HL-60 (cell line): ENCODE measurements at regions not wholly inside any gene's neighbourhood (a gene's known extent, or its start where the extent isn't known, plus 50 kb on each side); places are given as distances from the start of the nearest gene placed in this dataset.

Experiments used
- DNase-seq, 2 experiments: peaks; one replicate each; pipeline ENCODE4 v3.0.0-alpha.2; 2010 to 2020; ENCODE audit warnings: low read depth in 1 of 2, low spot score in 1 of 2
- H3K27ac ChIP-seq: fragments of 250-450 bp; sonication (Bioruptor Pico); replicated peaks from 2 replicates; pipeline ENCODE4 v1.5.1; 2020; ENCODE audit warnings: mild to moderate bottlenecking, moderate library complexity
- H3K27me3 ChIP-seq: fragments of 250-450 bp; sonication (Bioruptor Pico); 2 replicates; pipeline ENCODE4 v1.5.1; 2021; ENCODE audit warnings: mild to moderate bottlenecking, moderate library complexity; ENCODE audit not compliant: insufficient read depth, poor library complexity, severe bottlenecking
- H3K4me3 ChIP-seq: replicated peaks from 2 replicates; pipeline ENCODE4 v1.5.1; 2011; ENCODE audit warnings: mild to moderate bottlenecking, control low read depth, low read length; ENCODE audit not compliant: insufficient read depth
- CTCF ChIP-seq: IDR thresholded peaks from one replicate; pipeline ENCODE4 v1.5.1; 2011; ENCODE audit warnings: low read length, control low read depth, inconsistent platforms; ENCODE audit not compliant: insufficient read depth
- GABPA ChIP-seq: IDR thresholded peaks from 2 replicates; pipeline ENCODE4 v1.6.1; 2012; ENCODE audit warnings: low read depth
- POLR2AphosphoS5 ChIP-seq: IDR thresholded peaks from 2 replicates; pipeline ENCODE4 v1.6.1; 2012; ENCODE audit warnings: low read depth
- REST ChIP-seq: IDR thresholded peaks from 2 replicates; pipeline ENCODE4 v1.6.1; 2012; ENCODE audit warnings: low read depth; ENCODE audit not compliant: insufficient replicate concordance
- SPI1 ChIP-seq: IDR thresholded peaks from 2 replicates; pipeline ENCODE4 v1.6.1; 2012; ENCODE audit warnings: low read depth, mild to moderate bottlenecking, borderline replicate concordance

DNA sequence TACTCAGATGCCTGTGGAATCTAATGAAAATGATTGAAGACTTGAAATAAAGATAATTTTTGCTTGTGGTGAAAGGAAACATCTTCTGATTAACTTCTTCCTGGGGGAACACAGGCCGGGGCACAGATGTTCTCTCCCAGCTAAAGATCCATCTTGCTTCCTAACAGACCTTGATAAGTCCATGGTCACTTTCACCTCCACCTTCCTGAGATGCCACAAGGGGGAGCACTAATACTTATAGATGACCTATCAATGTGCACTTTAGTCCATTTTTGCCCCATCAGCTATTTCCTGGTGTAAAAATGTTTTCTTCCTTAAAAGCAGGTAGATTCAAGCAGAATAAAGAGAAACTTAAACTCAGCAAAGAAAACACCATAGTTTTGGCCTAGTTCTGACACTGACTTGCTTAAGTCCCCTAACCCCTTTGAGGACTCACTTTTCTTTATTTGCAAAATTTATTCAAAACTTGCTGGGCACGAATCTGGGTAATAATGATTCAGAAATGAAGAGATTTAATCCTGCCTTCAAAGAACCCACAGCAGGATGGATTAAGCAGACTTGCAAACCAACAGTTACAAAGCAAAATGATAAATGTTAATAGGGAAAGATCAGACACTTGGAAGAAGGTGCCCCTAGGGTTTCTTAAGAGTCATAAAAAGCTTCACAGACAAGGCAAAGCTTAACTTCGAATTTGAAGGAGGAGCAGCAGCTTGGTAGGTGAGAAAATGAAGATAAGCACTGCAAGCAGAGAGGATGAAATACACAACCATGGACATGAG, 158.7 kb downstream of the RAB38 start:
- TF ChIP-seq POLR2AphosphoS5: no peak
- TF ChIP-seq SPI1: no peak
- TF ChIP-seq REST: no peak
- TF ChIP-seq CTCF: peak; percentile 69
- no peak for TF ChIP-seq GABPA
- no peak overlapping the region for H3K4me3 ChIP-seq
- no peak overlapping the region for H3K27ac ChIP-seq
- H3K27me3 ChIP-seq: no peaks in the 10 kb centered on the region
- DNase-seq: peak; percentile 20 to 74

- Histone ChIP-seq H3K4me3 (no peak overlapping the region), H3K27me3 (no peaks in the 10 kb centered on the region), H3K27ac (no peak overlapping the region)
- no peak for DNase-seq
- no peak for TF ChIP-seq POLR2AphosphoS5
- TF ChIP-seq GABPA: no peak
- TF ChIP-seq SPI1: no peak
- TF ChIP-seq CTCF: no peak
- no peak for TF ChIP-seq REST
Measured at GRCh38 chr11:88015170-88015569, 160.1 kb downstream of the RAB38 start.

DNA sequence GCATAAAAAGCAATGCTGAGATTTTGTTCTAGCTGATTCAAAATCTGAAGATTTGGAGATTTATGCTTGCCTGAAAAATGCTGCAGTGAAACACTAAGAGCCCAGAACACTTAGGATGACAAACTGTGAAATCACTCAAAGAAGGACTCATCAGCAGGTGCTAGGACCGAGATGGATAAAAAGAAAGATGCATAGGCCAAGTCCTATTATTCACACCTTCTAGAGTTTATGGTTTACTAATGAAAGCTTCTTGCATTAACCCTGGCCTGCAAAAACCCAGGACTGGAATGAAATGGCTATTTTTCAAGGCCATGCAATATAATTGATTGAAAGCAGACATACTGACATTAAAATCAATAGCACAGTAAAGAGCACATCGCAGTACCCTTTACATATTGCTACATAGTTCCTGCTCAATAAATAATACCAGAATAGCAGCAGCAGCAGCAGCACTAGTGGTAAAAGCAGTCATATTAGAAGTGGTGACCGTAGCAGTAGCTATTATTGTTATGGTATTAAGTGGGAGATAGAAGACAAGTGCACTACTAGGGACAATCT, 161.7 kb downstream of the RAB38 start:
- no peak overlapping the region for H3K4me3 ChIP-seq

More for the DNA sequence above, 161.7 kb downstream of the RAB38 start:
- no peak for DNase-seq
- H3K27me3 ChIP-seq: no peaks in the 10 kb centered on the region
- TF ChIP-seq SPI1 (no peak), GABPA (no peak), POLR2AphosphoS5 (no peak), CTCF (no peak), REST (no peak)
- H3K27ac ChIP-seq: no peak overlapping the region
